ENCODE measurements at regions not wholly inside any gene's neighbourhood (a gene's known extent, or its start where the extent isn't known, plus 50 kb on each side); places are given as distances from the start of the nearest gene placed in this dataset.

DNA sequence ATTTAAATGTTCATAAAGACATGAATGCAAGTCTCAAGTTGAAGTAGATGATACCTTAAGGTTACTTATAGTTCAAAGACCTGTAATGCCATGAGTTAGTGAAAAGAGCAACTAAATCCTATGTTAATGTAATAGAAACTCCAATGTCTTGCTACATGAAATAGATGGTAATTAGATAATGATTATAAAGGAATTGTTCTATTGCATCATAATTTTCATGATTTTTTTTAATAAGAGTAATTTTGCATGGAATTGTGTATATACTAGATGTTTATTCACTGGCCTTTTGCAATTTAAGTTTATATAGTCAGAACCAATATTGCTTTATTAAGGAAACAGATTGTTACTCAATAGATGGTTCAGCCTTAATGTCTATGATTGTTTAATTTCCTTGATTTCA lies 115.5 kb upstream of the SYT10 start:
- no peak overlapping the region for H3T11ph ChIP-seq (ENCODE audit: low read length)
- no peak for DNase-seq
- no peaks in the 10 kb centered on the region for H3K27me3 Mint-ChIP-seq (ENCODE audit: low read depth)
- H3K56ac ChIP-seq (ENCODE audit: insufficient read length, low read depth, low read length) = no peak overlapping the region
- H3K18ac ChIP-seq (ENCODE audit: insufficient read length, low read depth, low read length) = no peak overlapping the region
- H3K9ac ChIP-seq (ENCODE audit: extremely low read depth, insufficient read length, low read length) = no peak overlapping the region
- H2BK5ac ChIP-seq (ENCODE audit: insufficient read length, low read length) = no peak overlapping the region
- no peak overlapping the region for H4K91ac ChIP-seq (ENCODE audit: insufficient read length, low read depth, low read length)
- no peak overlapping the region for H2BK15ac ChIP-seq (ENCODE audit: low read depth, low read length)
- H2BK120ac ChIP-seq (ENCODE audit: low read depth, low read length, poor library complexity, severe bottlenecking) = no peak overlapping the region
- peaks cover 20 to 29% of the 10 kb centered on the region in 2 experiments for H3K9me3 Mint-ChIP-seq
- H3K4me3 Mint-ChIP-seq = no peak overlapping the region
- H4K5ac ChIP-seq (ENCODE audit: insufficient read length, low read depth, low read length) = no peak overlapping the region
- H3K4me1 Mint-ChIP-seq = peaks cover 4 to 11% of the 10 kb centered on the region in 2 experiments
- no peak overlapping the region for H3K4me2 ChIP-seq (ENCODE audit: insufficient read depth, insufficient read length, low read length)
- no peak overlapping the region for H2BK20ac ChIP-seq (ENCODE audit: low read depth, low read length, poor library complexity, severe bottlenecking)
- H4K20me1 ChIP-seq (ENCODE audit: control insufficient read depth, insufficient read depth, insufficient read length) = no peaks in the 10 kb centered on the region
- no peak overlapping the region for H3K23ac ChIP-seq (ENCODE audit: insufficient read length, low read depth, low read length)
- H3K23me2 ChIP-seq (ENCODE audit: insufficient read length, low read depth, low read length, poor library complexity, severe bottlenecking) = no peaks in the 10 kb centered on the region
- no peak overlapping the region for H4K8ac ChIP-seq (replicated peaks; ENCODE audit: insufficient read length, low read depth, low read length)
- H3K27ac ChIP-seq (ENCODE audit: insufficient read length, low read depth, low read length) = no peak overlapping the region
- H3K9me3 ChIP-seq (ENCODE audit: control insufficient read depth, low read depth, low read length) = no peaks in the 10 kb centered on the region
- H3K4ac ChIP-seq (ENCODE audit: low read depth, low read length) = no peak overlapping the region
- H3K79me1 ChIP-seq (ENCODE audit: insufficient read depth, low read depth, low read length, poor library complexity, severe bottlenecking) = no peaks in the 10 kb centered on the region
- H3K36me3 Mint-ChIP-seq (ENCODE audit: insufficient read depth in 1 of 3, low read depth in 3 of 3) = peaks cover 16 to 22% (median 20%) of the 10 kb centered on the region in 3 experiments
- H3K27ac Mint-ChIP-seq = no peak overlapping the region
- no peaks in the 10 kb centered on the region for H3K79me2 ChIP-seq (ENCODE audit: insufficient read depth, low read length)
- TF ChIP-seq CTCF (conservative IDR thresholded peaks at IDR 0.05) = no peak
- no peak overlapping the region for H3K14ac ChIP-seq (ENCODE audit: insufficient read depth, low read length)
- no peak overlapping the region for H2AFZ ChIP-seq (ENCODE audit: low read length)
- H3K27me3 ChIP-seq (ENCODE audit: insufficient read depth, low read length) = no peaks in the 10 kb centered on the region
- H3K4me1 ChIP-seq (ENCODE audit: insufficient read depth, low read length) = no peaks in the 10 kb centered on the region; the same call in 1 of the 2 replicates
- no peak overlapping the region for H2BK12ac ChIP-seq (ENCODE audit: insufficient read length, low read depth, low read length)
- no peak overlapping the region for H2AK5ac ChIP-seq (ENCODE audit: insufficient read length, low read length)

Data from H9 (cell line).